PC-9 (cell line): ENCODE measurements at regions not wholly inside any gene's neighbourhood (a gene's known extent, or its start where the extent isn't known, plus 50 kb on each side); places are given as distances from the start of the nearest gene placed in this dataset.

Experiments used
- BruUV-seq: library from RNA; stranded (reverse); fragments of 400-500 nt; replicated peaks from 2 replicates; lab custom pipeline; 2021; lab: Mats Ljungman, UMichigan
- CTCF ChIA-PET: fragments of 300-600 bp; sonication (Branson Sonifier 250); formaldehyde crosslinking; loops from one replicate; lab custom pipeline; 2022; ENCODE audit warnings: antibody characterized with exemption; lab: Charles Lee
- POLR2A ChIA-PET: fragments of 300-600 bp; sonication (Branson Sonifier 250); formaldehyde crosslinking; loops from one replicate; lab custom pipeline; 2022; ENCODE audit warnings: antibody characterized with exemption; ENCODE audit not compliant: unreplicated experiment; lab: Charles Lee
- DNase-seq, 2 experiments: peaks; one replicate each; pipeline versions ENCODE4 v3.0.0 to v3.0.0-alpha.2; 2015 to 2022; ENCODE audit warnings: mixed read lengths in 1 of 2
- H2AFZ ChIP-seq: fragments of 200-600 bp; sonication (generic); 2 replicates; pipeline ENCODE4 v1.8.1; 2017; ENCODE audit warnings: antibody characterized with exemption
- H3F3A ChIP-seq: fragments of 200-600 bp; sonication (generic); 2 replicates; pipeline ENCODE4 v1.8.1; 2017; ENCODE audit warnings: antibody characterized with exemption, mild to moderate bottlenecking, low read depth; ENCODE audit not compliant: insufficient read depth
- H3K27ac ChIP-seq: fragments of 200-600 bp; sonication (generic); 2 replicates; pipeline ENCODE4 v1.6.1; 2016; ENCODE audit warnings: mixed run types
- H3K27me3 ChIP-seq: fragments of 200-600 bp; sonication (generic); 2 replicates; pipeline ENCODE4 v1.6.1; 2016; ENCODE audit warnings: low read depth, mixed run types; ENCODE audit not compliant: insufficient read depth
- H3K36me3 ChIP-seq: fragments of 200-600 bp; sonication (generic); 2 replicates; pipeline ENCODE4 v1.6.1; 2016; ENCODE audit warnings: low read depth, mixed run types
- H3K4me1 ChIP-seq: fragments of 200-600 bp; sonication (generic); replicated peaks from 2 replicates; pipeline ENCODE4 v1.6.1; 2016; ENCODE audit warnings: mixed run types; ENCODE audit not compliant: insufficient read depth
- H3K4me2 ChIP-seq: fragments of 200-600 bp; sonication (generic); 2 replicates; pipeline ENCODE4 v1.6.1; 2017; ENCODE audit warnings: mixed run types
- H3K4me3 ChIP-seq: fragments of 200-600 bp; sonication (generic); 2 replicates; pipeline ENCODE4 v1.6.1; 2016; ENCODE audit warnings: mixed run types
- H3K79me2 ChIP-seq: fragments of 200-600 bp; sonication (generic); 2 replicates; pipeline ENCODE4 v1.6.1; 2017; ENCODE audit warnings: low read depth, mixed run types
- H3K9me2 ChIP-seq: fragments of 200-600 bp; sonication (generic); 2 replicates; pipeline ENCODE4 v1.8.1; 2017; ENCODE audit warnings: mild to moderate bottlenecking; ENCODE audit not compliant: insufficient read depth
- H3K9me3 ChIP-seq: fragments of 200-600 bp; sonication (generic); 2 replicates; pipeline ENCODE4 v1.8.1; 2016; ENCODE audit warnings: low read depth; ENCODE audit not compliant: insufficient read depth
- H4K20me1 ChIP-seq: fragments of 200-600 bp; sonication (generic); 2 replicates; pipeline ENCODE4 v1.8.1; 2017; ENCODE audit not compliant: insufficient read depth
- CTCF ChIP-seq: fragments of 200-600 bp; sonication (generic); conservative IDR thresholded peaks from 2 replicates; pipeline ENCODE4 v1.6.1; 2017; ENCODE audit warnings: mixed run types, antibody characterized with exemption, mild to moderate bottlenecking, moderate library complexity
- EZH2 ChIP-seq: fragments of 200-600 bp; sonication (generic); IDR thresholded peaks from 2 replicates; pipeline ENCODE4 v1.8.0; 2017; ENCODE audit warnings: antibody characterized with exemption, low read depth
- intact Hi-C: fragments of 100-400 bp; cut with micrococcal nuclease; formaldehyde crosslinking; loops from one replicate; pipeline ENCODE4 v1.10.0; 2022; ENCODE audit not compliant: unreplicated experiment

DNA sequence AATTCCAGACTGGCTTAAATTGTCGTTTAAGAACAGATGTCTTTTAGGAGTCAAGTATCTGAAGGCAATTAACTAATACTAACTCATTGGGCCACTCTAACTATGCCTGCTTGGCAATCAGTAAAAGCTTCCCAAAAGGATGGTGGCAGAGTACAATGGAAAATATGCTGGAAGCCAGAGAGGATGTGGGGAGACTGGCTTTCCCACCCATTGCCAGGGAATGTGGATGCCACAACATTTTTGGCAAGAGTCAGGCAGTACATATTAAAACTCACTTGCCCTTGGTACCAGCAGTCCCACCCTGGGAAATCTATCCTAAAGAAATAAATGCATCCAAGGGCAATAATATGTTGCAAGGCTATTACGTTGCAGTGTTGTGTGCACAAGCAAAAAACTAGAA, 74.0 kb upstream of the FZD7 start:
- BruUV-seq, result no TSS peak
- intact Hi-C loops, result no loop called here

DNA sequence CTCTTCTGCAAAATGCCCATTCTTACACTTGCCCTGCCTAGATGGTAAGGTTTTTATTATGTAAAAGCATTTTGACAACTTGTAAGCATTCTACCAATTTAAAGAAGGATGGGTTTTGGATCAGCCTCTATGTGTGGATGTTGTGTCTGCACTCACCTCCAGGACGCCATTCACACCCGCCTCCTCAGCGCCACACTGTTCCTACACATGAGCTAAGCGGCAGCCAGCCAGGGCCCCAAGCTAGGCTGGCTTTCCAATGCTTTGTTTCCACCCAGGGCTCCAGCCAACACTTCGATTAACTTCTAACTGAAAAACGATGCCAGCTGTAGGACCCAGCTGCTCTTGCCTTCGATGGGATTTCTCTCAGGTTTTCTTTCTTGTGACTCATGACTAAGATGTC, 73.3 kb upstream of the FZD7 start:
- no peaks in the 10 kb centered on the region for H3K9me2 ChIP-seq
- H3K9me3 ChIP-seq, result no peaks in the 10 kb centered on the region
- CTCF ChIA-PET, result no interaction called here
- H3K4me3 ChIP-seq, result no peak overlapping the region
- H4K20me1 ChIP-seq, result no peaks in the 10 kb centered on the region
- H3K36me3 ChIP-seq, result no peaks in the 10 kb centered on the region
- H3F3A ChIP-seq, result no peaks in the 10 kb centered on the region
- BruUV-seq, result no TSS peak
- H2AFZ ChIP-seq, result no peak overlapping the region
- no peak overlapping the region for H3K4me2 ChIP-seq
- TF ChIP-seq EZH2 (no peak), CTCF (no peak)
- POLR2A ChIA-PET, result no interaction called here
- H3K27ac ChIP-seq, result no peak overlapping the region
- no peaks in the 10 kb centered on the region for H3K27me3 ChIP-seq
- H3K79me2 ChIP-seq, result no peaks in the 10 kb centered on the region
- no peaks in the 10 kb centered on the region for H3K4me1 ChIP-seq
- DNase-seq, result no peak
- intact Hi-C loops, result no loop called here

More for the DNA sequence above, 74.0 kb upstream of the FZD7 start:
- ChIA-PET CTCF (no interaction called here), POLR2A (no interaction called here)
- H3K4me2 ChIP-seq, result no peak overlapping the region
- no peak overlapping the region for H2AFZ ChIP-seq
- no peaks in the 10 kb centered on the region for H3K4me1 ChIP-seq
- H3K36me3 ChIP-seq, result no peaks in the 10 kb centered on the region
- no peaks in the 10 kb centered on the region for H3K9me3 ChIP-seq
- no peaks in the 10 kb centered on the region for H3K79me2 ChIP-seq
- TF ChIP-seq EZH2 (no peak), CTCF (no peak)
- H3K9me2 ChIP-seq, result no peaks in the 10 kb centered on the region
- no peaks in the 10 kb centered on the region for H3K27me3 ChIP-seq
- H3K27ac ChIP-seq, result no peak overlapping the region
- no peaks in the 10 kb centered on the region for H3F3A ChIP-seq
- no peaks in the 10 kb centered on the region for H4K20me1 ChIP-seq
- no peak for DNase-seq
- H3K4me3 ChIP-seq, result no peak overlapping the region

GRCh38 chr2:201961401-201961800, 72.3 kb upstream of the FZD7 start:
- TF ChIP-seq EZH2, result no peak
- TF ChIP-seq CTCF, result no peak
- H3K27me3 ChIP-seq, result no peaks in the 10 kb centered on the region
- no peaks in the 10 kb centered on the region for H3K9me2 ChIP-seq
- no peak overlapping the region for H3K27ac ChIP-seq
- H4K20me1 ChIP-seq, result no peaks in the 10 kb centered on the region
- no peaks in the 10 kb centered on the region for H3K9me3 ChIP-seq
- H3K4me2 ChIP-seq, result no peak overlapping the region
- BruUV-seq, result no TSS peak
- no peak overlapping the region for H2AFZ ChIP-seq
- intact Hi-C loops, result no loop called here
- H3F3A ChIP-seq, result no peaks in the 10 kb centered on the region
- ChIA-PET CTCF (no interaction called here), POLR2A (no interaction called here)
- DNase-seq, result no peak
- H3K36me3 ChIP-seq, result no peaks in the 10 kb centered on the region
- no peak overlapping the region for H3K4me3 ChIP-seq
- no peaks in the 10 kb centered on the region for H3K4me1 ChIP-seq
- H3K79me2 ChIP-seq, result no peaks in the 10 kb centered on the region
